Memory B cell (primary cell): ENCODE measurements at regions not wholly inside any gene's neighbourhood (a gene's known extent, or its start where the extent isn't known, plus 50 kb on each side); places are given as distances from the start of the nearest gene placed in this dataset.

Source experiments
- ATAC-seq: fragments of 150-1000 bp; cut with Tn5 transposase; 2 replicates; pipeline ENCODE4 v1.10.0; 2021; ENCODE audit warnings: low read depth, mild to moderate bottlenecking, moderate library complexity
- DNase-seq, 2 donors: peaks; one replicate each; pipeline ENCODE4 v3.0.0; 2022; ENCODE audit warnings: low spot score in 2 of 2
- H3K27ac Mint-ChIP-seq: one replicate; pipeline ENCODE4 v1.8.0; 2022; ENCODE audit warnings: mild to moderate bottlenecking, moderate library complexity, mixed read lengths
- H3K27me3 Mint-ChIP-seq: one replicate; pipeline ENCODE4 v1.8.0; 2022; ENCODE audit warnings: mixed read lengths
- H3K36me3 Mint-ChIP-seq: one replicate; pipeline ENCODE4 v1.8.0; 2022; ENCODE audit warnings: mild to moderate bottlenecking, mixed read lengths
- H3K4me1 Mint-ChIP-seq: one replicate; pipeline ENCODE4 v1.8.0; 2022; ENCODE audit warnings: mixed read lengths
- H3K4me3 Mint-ChIP-seq: one replicate; pipeline ENCODE4 v1.8.0; 2022; ENCODE audit warnings: mild to moderate bottlenecking, moderate library complexity, mixed read lengths
- H3K9me3 Mint-ChIP-seq: one replicate; pipeline ENCODE4 v1.8.0; 2022; ENCODE audit warnings: mixed read lengths

DNA sequence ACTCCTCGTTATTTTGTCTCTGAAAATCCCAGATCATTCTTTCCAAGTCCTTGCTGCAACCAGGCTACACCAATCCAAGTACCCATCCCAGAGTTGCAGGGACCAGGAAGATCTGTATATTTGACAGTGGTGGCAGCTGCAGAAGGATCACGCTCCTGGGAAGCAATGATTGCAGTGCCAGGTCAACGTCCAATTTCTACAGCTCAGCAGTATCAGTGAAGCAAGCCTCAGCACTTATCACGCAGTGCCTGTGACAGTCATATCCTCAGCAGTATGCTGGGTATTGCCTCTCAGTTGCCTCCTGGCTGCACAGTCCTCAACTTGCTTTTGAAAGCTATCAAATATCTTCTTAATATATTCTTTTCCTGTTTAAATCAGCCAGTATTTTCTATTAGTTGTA, 66.7 kb downstream of the BARHL2 start:
- H3K36me3 Mint-ChIP-seq = no peaks in the 10 kb centered on the region
- no peak overlapping the region for H3K27ac Mint-ChIP-seq
- ATAC-seq = no peak
- peaks cover 3% of the 10 kb centered on the region for H3K9me3 Mint-ChIP-seq
- peaks cover 5% of the 10 kb centered on the region for H3K27me3 Mint-ChIP-seq
- DNase-seq = no peak
- H3K4me3 Mint-ChIP-seq = no peak overlapping the region
- no peaks in the 10 kb centered on the region for H3K4me1 Mint-ChIP-seq

DNA sequence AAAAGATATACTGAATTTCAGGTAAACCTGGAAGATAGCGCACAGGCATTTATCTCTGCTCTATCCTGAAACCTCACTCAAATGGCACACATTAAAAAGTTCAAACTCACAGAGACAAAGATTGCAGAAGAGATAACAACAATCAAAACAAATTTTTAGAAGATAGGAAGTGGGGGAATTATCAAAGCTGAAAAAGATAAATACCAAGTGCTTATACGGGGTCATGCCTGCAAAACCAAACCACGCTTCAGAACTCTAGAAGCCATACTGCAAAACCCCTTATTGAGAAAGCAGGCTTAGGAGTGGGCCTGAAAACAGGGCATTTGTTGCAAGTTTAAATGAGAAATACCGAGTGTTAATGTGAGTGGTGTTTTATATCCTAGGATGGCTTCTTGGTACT, 76.8 kb downstream of the BARHL2 start:
- ATAC-seq (no peak), DNase-seq (no peak)
- no peaks in the 10 kb centered on the region for H3K9me3 Mint-ChIP-seq
- H3K4me1 Mint-ChIP-seq = no peaks in the 10 kb centered on the region
- H3K4me3 Mint-ChIP-seq = no peak overlapping the region
- no peaks in the 10 kb centered on the region for H3K36me3 Mint-ChIP-seq
- H3K27ac Mint-ChIP-seq = no peak overlapping the region
- peaks cover 5% of the 10 kb centered on the region for H3K27me3 Mint-ChIP-seq

DNA sequence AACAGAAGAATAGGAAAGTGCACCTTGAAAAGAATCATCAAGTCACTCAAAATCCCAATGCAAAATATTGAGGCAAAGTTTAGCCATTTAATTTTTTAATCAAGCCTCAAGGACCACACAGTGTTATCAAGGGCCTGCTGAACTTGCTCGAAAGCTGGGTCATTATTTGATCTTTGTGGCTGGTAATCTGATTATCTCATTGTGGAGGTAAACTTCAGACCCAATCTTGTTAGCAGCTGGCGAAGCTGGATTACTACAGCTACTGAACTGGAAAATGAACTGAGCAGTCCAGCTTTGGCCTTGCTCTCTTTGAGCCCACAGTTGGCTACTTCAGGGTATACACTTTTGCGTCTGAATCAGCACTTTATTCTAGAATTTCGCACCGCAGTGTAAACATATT, 94.4 kb downstream of the BARHL2 start:
- Mint-ChIP-seq H3K4me3 (no peak overlapping the region), H3K36me3 (no peaks in the 10 kb centered on the region), H3K27me3 (peaks cover 4% of the 10 kb centered on the region), H3K9me3 (no peaks in the 10 kb centered on the region), H3K4me1 (no peaks in the 10 kb centered on the region), H3K27ac (no peak overlapping the region)
- ATAC-seq = no peak
- DNase-seq = no peak

DNA sequence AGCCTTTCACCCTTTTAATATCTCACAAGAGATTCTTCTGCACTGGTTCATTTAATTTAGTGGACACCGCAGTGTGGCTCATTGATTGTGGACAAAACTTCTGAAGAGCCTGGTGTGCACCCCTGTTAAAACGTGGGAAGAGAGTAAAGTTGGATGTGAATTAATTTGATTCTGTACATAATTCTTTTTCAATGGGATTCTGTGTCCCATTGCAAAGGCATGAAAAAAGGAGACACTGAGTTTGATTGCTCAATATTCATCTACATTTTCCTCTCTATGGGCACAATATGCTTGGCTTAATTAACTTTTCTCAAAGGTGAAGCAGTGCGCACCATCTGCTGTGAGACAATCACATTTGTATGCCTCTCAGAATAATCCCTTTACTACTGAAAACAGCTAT, 95.1 kb downstream of the BARHL2 start:
- no peak overlapping the region for H3K27ac Mint-ChIP-seq
- no peaks in the 10 kb centered on the region for H3K36me3 Mint-ChIP-seq
- H3K4me3 Mint-ChIP-seq = no peak overlapping the region
- ATAC-seq (no peak), DNase-seq (no peak)
- peaks cover 4% of the 10 kb centered on the region for H3K27me3 Mint-ChIP-seq
- H3K9me3 Mint-ChIP-seq = no peaks in the 10 kb centered on the region
- H3K4me1 Mint-ChIP-seq = no peaks in the 10 kb centered on the region

DNA sequence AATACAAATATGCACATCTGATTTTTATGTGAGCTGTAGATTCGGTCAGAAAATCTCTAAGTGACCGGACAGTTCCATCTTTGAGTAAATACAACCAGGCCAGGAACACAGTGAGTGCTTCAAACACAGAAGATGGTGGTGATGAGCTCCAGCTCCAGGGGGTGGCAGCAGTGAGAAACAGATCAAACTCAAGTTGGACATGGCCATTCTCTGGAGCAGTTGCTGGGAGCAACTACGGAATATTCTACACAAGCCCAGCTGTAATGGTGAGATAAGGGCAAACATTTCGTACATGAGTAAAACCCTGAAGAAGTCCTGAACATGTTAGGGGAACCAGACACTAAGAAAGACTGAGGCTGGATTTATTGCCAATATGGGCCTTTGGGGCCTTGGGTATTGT, 100.7 kb downstream of the BARHL2 start:
- no peak for DNase-seq
- no peaks in the 10 kb centered on the region for H3K9me3 Mint-ChIP-seq
- no peak overlapping the region for H3K4me3 Mint-ChIP-seq
- H3K27me3 Mint-ChIP-seq = no peaks in the 10 kb centered on the region
- H3K4me1 Mint-ChIP-seq = no peaks in the 10 kb centered on the region
- H3K27ac Mint-ChIP-seq = no peak overlapping the region
- no peak for ATAC-seq
- H3K36me3 Mint-ChIP-seq = no peaks in the 10 kb centered on the region

DNA sequence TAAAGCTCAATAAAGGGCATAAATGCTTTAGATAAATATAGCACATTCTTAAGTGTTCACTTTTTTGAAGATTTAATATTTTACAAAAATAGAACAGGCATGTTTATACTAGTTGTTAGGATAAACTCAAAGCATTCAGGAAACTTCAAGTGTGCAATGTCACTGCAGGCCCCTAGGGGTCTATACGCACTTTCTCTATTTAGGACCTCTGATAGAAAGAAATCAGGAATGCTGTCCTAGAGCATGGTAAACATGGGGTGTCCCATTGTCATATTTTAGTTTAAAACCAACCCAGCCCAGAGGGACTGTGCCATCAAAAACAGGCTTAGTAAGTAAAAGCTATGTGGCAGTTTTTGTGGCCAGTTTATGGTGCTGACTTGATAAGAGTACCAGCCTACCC, 102.2 kb downstream of the BARHL2 start:
- Mint-ChIP-seq H3K27ac (no peak overlapping the region), H3K27me3 (no peaks in the 10 kb centered on the region), H3K4me3 (no peak overlapping the region), H3K9me3 (no peaks in the 10 kb centered on the region), H3K36me3 (no peaks in the 10 kb centered on the region), H3K4me1 (no peaks in the 10 kb centered on the region)
- ATAC-seq = no peak
- no peak for DNase-seq

DNA sequence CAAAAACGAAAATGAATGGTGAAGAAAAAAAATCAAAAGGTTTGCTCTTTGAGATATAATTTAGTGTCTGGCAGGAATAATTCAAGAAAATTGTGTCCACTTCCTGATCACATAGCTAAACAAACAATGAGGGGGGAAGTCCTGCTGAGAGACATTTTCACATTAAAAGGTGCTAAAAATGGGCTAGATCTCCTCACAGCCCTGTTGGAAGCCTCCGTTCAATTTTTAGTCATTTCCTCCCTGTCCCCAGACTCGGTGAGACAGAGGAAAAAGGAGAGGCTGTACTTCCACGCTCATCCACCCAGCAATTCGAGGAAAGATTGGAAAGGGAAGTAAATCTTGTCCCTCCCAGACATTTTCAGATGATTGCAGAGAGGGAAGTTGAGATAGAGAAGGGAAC, 103.7 kb downstream of the BARHL2 start:
- no peaks in the 10 kb centered on the region for H3K27me3 Mint-ChIP-seq
- H3K4me3 Mint-ChIP-seq = no peak overlapping the region
- no peaks in the 10 kb centered on the region for H3K4me1 Mint-ChIP-seq
- ATAC-seq (no peak), DNase-seq (no peak)
- no peaks in the 10 kb centered on the region for H3K36me3 Mint-ChIP-seq
- no peaks in the 10 kb centered on the region for H3K9me3 Mint-ChIP-seq
- H3K27ac Mint-ChIP-seq = no peak overlapping the region

DNA sequence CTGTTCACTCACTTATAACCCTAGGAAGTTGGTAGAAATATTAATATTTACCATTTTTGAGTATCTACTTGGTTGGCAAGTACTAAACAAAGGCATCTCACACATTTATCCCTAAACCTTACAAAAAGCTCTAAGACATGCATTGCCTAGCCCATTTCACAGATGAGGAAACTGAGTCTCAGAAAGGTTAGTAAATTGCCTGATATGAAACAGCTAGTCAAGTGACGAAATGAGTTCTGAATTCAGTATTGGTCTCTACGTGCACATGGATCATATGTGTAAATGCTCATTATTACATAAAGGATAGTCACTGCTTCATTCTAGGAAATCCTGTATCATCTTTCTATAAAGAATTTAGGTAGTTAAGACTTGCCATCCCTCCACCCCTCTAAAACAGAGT, 105.1 kb downstream of the BARHL2 start:
- Mint-ChIP-seq H3K27ac (no peak overlapping the region), H3K27me3 (peaks cover 2% of the 10 kb centered on the region), H3K4me1 (no peaks in the 10 kb centered on the region), H3K9me3 (no peaks in the 10 kb centered on the region), H3K36me3 (no peaks in the 10 kb centered on the region), H3K4me3 (no peak overlapping the region)
- ATAC-seq (no peak), DNase-seq (no peak)

DNA sequence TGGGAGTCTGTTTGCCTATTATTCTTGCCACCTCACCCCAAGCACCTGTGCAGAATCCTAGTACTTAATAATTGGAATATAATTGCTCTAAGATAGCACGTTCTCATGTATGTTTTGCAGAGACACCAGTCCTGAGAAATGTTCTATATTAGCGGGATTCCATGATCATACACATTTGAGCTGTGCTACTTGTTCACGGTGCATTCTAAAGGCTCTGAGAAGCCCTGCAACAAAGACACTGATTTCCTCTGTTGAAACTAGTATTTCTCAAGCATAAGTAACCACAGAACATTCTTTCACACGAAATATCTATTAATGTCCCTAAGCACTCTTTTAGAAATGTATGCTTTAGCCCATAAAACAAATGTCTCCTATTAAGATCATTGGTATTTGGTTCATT, 109.4 kb downstream of the BARHL2 start:
- ATAC-seq = no peak
- Mint-ChIP-seq H3K27me3 (peaks cover 5% of the 10 kb centered on the region), H3K9me3 (no peaks in the 10 kb centered on the region), H3K4me3 (no peak overlapping the region), H3K27ac (no peak overlapping the region), H3K36me3 (no peaks in the 10 kb centered on the region), H3K4me1 (no peaks in the 10 kb centered on the region)
- DNase-seq = no peak

DNA sequence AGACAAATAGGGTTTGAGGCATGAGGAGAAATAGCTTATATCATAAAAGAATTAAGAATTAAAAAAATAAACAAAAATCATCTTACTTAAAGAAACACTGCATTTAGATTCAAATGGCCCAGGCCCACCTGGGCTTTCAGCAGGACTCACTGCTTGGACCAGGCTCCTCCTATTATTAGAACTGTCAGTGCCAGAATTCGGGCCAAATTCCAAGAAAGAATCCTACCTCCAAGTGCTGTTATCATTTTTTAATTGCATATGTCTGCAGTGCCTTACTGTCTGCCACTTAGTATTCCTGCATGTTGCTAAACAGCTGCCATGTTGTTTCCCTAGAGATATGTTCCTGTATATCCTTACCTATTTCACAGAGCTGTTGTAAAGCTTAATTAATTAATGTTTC, 112.0 kb downstream of the BARHL2 start:
- Mint-ChIP-seq H3K4me3 (no peak overlapping the region), H3K4me1 (no peaks in the 10 kb centered on the region), H3K27me3 (peaks cover 5% of the 10 kb centered on the region), H3K36me3 (no peaks in the 10 kb centered on the region), H3K9me3 (no peaks in the 10 kb centered on the region), H3K27ac (no peak overlapping the region)
- ATAC-seq (no peak), DNase-seq (no peak)

DNA sequence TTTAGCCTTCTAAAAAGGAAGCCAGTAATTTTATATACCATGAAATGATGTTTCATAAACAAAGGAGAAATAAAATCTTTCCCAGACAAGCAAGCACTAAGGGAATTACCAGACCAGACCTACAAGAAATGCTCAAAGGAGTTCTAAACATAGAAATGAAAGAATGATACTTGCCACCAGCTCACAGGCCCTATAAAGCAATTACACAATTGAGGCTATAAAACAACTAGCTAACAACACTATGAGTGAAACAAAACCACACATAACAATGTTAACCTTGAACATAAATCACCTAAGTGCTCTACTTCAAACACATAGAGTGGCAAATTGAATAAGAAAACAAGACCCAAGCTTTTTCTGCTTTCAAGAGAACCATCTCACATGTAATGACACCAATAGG, 123.8 kb downstream of the BARHL2 start:
- DNase-seq = no peak
- no peak for ATAC-seq
- Mint-ChIP-seq H3K9me3 (peaks cover 10% of the 10 kb centered on the region), H3K36me3 (no peaks in the 10 kb centered on the region), H3K4me3 (no peak overlapping the region), H3K4me1 (no peaks in the 10 kb centered on the region), H3K27ac (no peak overlapping the region), H3K27me3 (no peaks in the 10 kb centered on the region)

DNA sequence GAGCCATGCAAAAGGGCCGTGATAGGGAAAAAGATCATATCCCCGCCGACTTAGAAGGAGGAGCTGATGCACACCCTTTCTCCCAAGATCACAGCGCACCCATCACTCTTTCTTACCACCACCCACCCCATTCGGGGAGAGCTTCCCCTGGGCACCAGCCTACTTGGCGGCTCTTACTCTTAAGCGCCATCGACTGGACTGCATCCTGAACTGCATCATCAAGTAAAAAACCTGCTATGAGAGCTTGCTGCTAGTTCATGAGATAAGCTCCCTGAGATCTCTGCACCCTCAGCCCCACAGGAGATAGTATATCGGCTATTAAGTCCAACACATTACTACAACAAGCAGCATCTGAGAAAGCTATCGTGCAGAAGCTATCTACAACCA, 125.1 kb downstream of the BARHL2 start:
- Mint-ChIP-seq H3K9me3 (peaks cover 9% of the 10 kb centered on the region), H3K36me3 (no peaks in the 10 kb centered on the region), H3K27me3 (peaks cover 3% of the 10 kb centered on the region), H3K4me1 (no peaks in the 10 kb centered on the region), H3K4me3 (no peak overlapping the region), H3K27ac (no peak overlapping the region)
- DNase-seq (no peak), ATAC-seq (no peak)

DNA sequence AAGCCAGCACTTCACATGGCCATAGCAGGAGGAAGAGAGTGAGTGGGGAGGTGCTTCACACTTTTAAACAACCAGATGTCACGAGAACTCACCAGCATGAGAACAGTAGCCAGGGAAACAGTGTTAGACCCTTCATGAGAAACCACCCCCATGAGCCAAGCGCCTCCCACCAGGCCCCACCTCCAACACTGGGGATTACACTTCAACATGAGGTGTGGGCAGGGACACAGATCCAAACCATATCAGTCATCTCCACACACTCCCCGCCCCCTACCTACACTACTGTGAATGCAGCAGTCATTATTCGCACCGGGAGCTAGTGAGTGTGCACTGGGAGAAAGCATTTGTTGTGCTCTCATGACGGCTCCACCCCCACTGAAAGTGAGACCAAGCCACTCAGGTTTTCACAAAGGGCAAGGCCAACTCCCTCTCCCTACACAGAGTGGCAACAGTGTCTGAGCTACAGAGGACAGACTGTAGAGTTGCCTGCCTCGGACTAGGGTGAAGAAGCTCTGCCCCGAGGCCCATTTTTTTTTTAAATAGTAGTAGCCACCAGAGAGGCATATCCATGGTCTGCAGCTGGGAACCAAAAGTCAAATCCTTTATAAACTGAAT, 125.6 kb downstream of the BARHL2 start:
- no peak for ATAC-seq
- no peaks in the 10 kb centered on the region for H3K4me1 Mint-ChIP-seq
- H3K9me3 Mint-ChIP-seq = peaks cover 9% of the 10 kb centered on the region
- no peak for DNase-seq
- no peak overlapping the region for H3K4me3 Mint-ChIP-seq
- peaks cover 4% of the 10 kb centered on the region for H3K27me3 Mint-ChIP-seq
- H3K36me3 Mint-ChIP-seq = no peaks in the 10 kb centered on the region
- H3K27ac Mint-ChIP-seq = no peak overlapping the region

DNA sequence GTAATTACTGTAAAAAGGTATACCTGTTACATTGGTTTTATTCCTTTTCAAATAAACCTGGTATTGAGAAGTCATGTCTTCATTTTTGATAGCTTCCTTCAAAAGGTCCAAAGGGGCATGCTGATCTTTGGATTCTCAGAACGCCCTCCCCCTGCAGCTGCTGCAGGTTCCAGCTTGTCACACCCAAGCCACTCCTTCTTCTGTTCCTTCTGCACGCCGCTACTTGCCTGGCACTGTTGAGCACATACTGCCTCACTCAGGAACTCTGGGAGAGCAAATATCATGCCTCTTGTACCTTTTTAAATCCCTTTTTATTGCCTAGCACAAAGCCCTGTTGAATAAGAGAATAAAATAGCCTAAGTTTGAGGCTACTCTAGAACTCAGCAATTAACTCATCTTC, 136.9 kb downstream of the BARHL2 start:
- no peaks in the 10 kb centered on the region for H3K36me3 Mint-ChIP-seq
- ATAC-seq (no peak), DNase-seq (no peak)
- H3K9me3 Mint-ChIP-seq = no peaks in the 10 kb centered on the region
- H3K27me3 Mint-ChIP-seq = peaks cover 3% of the 10 kb centered on the region
- H3K4me1 Mint-ChIP-seq = no peaks in the 10 kb centered on the region
- H3K27ac Mint-ChIP-seq = no peak overlapping the region
- no peak overlapping the region for H3K4me3 Mint-ChIP-seq

DNA sequence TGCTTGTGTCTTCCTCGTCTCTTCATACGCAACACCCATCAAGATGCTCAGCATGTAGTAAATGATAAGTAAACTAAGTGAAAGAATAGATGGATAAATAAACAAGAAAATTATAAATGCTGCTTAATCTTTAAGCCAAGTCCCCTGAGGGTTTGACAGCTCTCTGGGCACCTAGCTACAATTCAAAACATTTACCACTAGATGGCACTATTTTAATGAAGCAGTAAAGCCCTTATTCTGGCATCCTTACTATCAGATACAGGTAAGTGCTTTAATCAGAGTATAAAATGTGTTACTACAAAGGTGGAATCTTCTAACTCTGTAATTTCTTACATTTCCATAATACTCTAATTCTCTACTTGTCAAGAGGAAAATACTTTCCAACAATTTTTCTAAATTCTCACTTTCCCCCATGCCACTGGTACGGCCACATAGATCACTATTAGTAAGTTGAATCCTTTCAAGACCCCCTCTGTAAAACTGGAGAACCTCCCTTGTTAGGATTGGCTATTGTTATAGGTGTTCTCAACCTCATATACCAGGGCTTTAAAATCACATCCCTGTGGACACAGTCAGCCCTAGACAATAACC, 137.8 kb downstream of the BARHL2 start:
- H3K4me1 Mint-ChIP-seq = no peaks in the 10 kb centered on the region
- H3K27ac Mint-ChIP-seq = no peak overlapping the region
- peak; percentile 37 for ATAC-seq
- peaks cover 3% of the 10 kb centered on the region for H3K27me3 Mint-ChIP-seq
- H3K4me3 Mint-ChIP-seq = no peak overlapping the region
- H3K36me3 Mint-ChIP-seq = no peaks in the 10 kb centered on the region
- DNase-seq = peak in 1 of 2 donors; percentile 29
- no peaks in the 10 kb centered on the region for H3K9me3 Mint-ChIP-seq
